M059J (cell line): ENCODE measurements at regions not wholly inside any gene's neighbourhood (a gene's known extent, or its start where the extent isn't known, plus 50 kb on each side); places are given as distances from the start of the nearest gene placed in this dataset.

Experiments used
- DNase-seq: peaks from one replicate; pipeline ENCODE4 v3.0.0-alpha.2; 2012; ENCODE audit warnings: low read depth

DNA sequence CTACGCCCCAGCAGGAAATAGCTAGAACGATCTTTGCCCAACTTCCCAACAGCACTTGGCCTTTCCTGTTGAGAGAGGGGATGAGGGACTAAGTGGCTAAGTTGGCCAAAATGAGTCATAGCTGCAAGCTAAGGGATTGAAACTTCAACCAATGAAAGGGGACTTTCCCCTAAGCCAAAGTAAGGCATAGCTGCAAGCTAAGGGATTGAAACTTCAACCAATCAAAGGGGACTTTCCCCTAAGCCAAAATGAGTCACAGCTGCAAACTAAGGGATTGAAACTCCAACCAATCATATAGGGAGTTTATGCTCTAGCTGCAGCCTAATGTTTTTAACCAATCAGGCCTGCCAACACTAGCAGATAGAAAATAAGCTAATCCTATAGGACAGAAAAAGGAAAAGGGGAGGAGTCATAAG lies 100.5 kb upstream of the SSTR1 start:
- peak; percentile 44 for DNase-seq

DNA sequence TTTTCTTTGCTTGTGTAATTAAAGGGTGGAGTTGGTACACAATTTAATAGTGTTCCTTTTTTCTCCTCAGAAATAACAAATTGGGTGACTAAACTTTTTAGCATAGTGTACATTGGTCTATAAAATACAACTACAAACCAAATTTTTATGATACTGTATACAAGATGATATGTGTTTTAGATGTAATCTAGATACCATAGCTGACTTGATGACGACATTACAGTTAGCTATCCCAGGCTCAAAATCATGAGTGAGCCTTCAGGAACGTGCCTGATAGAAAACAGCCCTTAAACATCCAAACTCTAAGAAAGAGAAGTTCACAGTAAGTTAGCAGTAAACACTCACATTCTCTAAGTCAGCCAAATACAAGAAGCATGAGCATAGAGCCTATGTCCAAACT lies 99.0 kb upstream of the SSTR1 start:
- DNase-seq: peak; percentile 29

GRCh38 chr14:38110258-38110657 lies 97.4 kb upstream of the SSTR1 start:
- DNase-seq: no peak

GRCh38 chr14:38111046-38111445 lies 96.7 kb upstream of the SSTR1 start:
- DNase-seq: no peak

DNA sequence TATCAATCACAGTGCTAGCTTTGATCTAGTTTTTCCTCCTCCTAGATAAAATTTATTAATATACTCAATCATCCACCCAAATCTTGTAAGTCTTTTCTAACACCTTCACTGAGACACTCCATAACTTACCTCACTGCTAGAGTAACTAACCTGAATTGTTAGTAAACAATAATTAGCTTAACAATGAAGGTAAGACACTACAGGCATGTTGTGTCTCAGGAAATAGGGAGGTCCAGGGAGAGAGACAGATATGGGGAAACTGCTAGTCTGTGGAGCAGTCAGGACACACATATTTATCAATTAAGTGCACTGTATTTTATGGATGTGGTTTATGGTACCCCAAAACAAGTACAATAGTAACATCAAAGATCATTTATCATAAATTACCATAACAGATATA lies 94.2 kb upstream of the SSTR1 start:
- DNase-seq: no peak

DNA sequence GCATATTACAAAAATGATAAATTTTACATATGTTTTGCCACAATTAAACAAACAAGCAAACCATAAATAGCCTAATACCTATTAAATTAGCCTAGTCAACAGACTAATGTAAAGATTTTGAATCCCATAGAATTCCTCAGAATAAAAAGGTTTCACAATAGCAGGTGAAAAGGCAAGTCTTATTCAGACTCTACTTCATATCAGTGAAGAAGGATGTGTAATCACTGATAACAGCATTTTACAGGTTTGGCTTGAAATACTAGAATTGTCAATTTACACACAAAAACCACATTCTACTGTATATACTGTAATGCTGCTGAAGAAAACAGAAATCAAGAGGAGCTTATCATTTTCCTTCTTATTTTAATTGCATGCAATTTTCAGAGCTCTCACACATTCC lies 90.8 kb upstream of the SSTR1 start:
- DNase-seq: no peak

DNA sequence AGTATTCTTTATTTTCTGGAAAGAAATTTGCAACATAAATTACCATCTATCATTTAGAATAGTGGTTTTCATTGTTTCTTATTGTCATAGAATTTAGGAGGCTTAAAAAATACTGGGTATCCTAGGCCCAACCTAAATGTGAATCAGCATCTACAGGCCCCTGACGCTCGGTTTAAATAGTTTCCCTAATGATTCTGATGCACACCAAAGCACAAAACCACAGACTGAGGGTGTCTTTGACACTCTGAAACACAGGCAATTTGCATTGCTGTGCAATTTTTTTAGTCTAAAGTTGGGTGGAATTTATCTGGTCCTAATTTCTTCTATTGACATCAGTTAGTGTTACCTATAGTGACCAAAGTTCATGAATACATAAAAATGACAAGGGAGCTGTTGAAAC lies 87.6 kb upstream of the SSTR1 start:
- no peak for DNase-seq

DNA sequence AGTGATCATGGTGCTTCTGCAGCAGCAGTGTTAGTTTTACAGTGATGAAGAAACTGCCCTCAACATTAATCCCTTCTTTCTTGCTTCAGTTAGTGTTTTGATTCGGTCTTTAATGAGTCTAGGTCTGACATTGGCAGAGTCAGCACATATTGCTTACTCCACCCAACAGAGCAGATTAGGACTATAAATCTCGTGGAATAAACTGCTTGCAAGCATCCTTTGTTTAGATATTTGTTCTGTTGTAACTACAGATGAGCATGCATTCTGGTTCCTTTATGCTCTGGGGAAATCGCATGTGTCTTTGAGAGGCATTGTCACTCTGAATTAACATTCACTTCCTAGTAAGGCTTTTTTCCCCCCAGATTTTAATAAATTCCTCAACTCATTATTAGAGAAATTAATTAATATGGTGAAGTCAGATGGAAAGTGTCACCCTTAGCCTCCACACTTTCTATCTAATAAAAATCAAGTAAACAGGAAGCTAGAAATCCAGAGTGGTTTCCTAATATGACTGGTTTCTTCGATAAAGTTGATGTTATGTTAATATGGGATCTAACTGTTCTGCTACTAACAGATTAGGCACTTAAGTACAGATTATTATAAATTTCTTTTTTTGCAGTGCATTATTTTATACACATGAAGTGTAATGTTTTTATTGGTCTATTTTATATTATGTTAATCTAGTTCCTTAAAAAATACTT lies 86.2 kb upstream of the SSTR1 start:
- DNase-seq: no peak

GRCh38 chr14:38122241-38122640 lies 85.5 kb upstream of the SSTR1 start:
- DNase-seq: no peak

- no peak for DNase-seq
Observed at GRCh38 chr14:38124506-38124905, 83.2 kb upstream of the SSTR1 start.

GRCh38 chr14:38125481-38126037 lies 82.1 kb upstream of the SSTR1 start:
- DNase-seq: no peak

DNA sequence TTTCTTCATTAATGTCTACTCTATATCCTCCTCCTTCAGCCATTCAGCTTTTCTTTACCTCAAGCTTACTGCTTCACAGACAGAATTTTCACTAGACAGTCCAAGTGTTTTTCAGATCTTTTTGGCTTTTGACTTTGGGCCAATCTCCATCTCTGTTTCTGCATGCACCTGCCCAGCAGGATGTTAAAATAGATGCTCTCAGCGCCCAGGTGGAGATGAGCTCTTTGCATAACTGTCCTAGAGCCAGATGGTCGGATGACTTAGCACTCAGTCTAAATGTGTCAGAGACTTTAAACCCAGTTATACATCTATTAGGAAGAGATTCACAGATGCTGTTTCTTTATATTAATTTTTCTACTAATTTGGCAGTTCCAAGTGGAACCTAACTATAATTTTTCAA lies 80.3 kb upstream of the SSTR1 start:
- no peak for DNase-seq

GRCh38 chr14:38127784-38128183 lies 79.9 kb upstream of the SSTR1 start:
- DNase-seq: no peak

GRCh38 chr14:38128640-38129039 lies 79.1 kb upstream of the SSTR1 start:
- no peak for DNase-seq

- no peak for DNase-seq
Observed at GRCh38 chr14:38129192-38129591, 78.5 kb upstream of the SSTR1 start.

- no peak for DNase-seq
Observed at GRCh38 chr14:38129705-38130104, 78.0 kb upstream of the SSTR1 start.

DNA sequence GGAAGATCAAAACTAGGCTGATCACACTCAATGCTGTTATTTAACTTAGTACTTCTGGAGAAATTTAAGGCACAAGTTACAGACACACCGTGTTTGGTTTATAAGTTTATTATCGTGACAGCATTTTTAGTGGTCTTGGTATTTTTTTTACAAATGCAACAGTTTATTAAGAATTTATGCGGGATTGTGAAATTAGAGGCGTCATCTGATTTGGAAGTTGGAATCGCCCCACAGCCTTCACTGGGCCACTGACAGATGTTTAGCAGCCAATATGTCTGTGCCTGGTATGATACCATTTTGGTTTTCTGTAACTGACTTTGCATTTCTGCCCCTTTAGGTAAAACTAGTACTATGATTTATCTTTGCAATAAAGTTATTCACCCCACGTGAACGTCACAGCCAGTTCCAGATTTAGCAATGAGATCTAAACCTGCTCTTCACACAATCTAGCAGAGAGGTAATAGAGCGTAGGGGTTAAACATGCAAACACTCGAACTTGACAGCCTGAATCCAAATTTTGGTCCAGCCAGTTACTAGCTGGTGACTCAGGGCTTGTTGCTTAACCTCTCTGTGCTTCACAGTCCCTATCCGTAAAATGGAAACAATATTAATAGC lies 73.2 kb upstream of the SSTR1 start:
- DNase-seq: no peak

DNA sequence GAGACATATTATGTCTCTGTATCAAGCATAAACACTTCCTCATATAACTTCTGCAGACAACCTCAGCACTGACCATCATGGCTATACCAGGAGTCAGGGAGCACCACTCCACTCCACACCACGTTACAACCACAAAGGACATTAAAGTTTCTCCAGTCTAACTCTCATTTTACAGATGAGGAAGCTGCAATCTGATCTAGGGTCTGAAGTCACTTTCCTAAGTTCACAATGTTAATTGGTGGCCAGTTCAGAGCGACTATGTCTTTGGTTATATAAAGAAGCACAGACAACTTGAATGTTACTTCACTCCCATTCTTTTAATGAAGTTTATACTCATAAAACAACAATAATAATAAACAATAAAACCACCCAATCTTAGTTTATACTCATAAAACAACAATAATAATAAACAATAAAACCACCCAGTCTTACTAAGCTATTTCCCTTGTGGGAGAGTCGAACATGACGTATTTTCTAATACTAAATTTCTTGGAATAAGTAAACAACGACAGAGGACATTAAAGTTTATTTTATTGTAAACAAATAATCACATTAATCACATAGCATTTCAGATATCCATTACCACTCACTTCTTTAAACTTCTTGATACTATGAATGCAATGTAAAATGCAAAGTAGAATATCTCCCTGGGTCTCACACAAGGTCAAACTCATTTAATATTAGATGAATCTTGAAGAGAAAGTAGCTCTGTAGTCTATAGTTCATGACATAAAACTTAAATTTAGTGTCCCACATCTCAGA lies 72.4 kb upstream of the SSTR1 start:
- DNase-seq: peak; percentile 28

- DNase-seq: peak; percentile 23
Observed at GRCh38 chr14:38137005-38137404, 70.7 kb upstream of the SSTR1 start.

DNA sequence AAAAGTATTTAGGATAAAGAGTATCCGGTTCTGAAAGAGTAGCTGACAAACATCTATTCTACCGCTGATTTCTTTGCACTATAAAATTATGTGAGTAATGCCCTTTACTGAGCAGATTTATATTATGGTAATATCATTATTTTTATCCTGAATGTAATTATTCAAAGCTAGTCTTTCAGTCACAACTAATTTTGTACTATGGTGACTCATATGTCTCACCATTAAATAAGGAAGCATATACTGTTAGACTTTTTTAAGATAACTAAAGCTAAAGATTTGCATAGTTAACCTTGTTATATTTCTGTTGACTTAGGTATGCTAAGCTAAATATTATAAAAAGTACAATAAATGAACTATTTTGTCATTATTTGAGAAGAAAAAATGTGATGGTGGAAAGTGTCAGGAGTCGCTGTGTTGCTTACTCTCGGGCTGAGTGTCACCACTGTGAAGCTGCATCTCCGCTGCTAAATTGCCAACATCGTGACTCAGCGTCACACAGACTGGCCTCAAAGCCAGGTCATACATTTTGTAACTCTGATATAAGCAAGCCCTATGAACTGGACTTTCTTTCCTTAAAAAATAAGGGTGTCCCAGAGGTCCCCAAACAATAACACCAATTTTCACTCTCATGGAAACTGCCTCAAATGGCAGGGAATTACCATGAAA lies 69.1 kb upstream of the SSTR1 start:
- DNase-seq: peak; percentile 44

DNA sequence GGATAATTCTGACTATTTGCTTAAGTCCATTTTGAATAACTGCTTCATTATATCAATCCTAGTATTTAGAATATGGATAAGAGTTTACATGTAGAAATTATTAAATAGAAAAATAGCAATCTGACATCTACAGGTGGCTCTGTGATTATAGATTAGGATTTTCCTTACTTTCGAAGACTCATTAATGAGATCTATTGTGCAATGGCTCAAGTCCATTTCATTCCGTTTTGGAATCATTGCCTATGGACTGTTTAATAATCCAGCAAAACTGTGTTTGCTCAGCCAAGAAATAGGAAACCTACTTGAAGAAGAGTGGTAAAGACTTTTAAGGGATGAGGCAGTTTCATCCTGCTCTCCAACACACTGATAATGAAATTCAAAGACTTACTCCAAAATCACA lies 67.8 kb upstream of the SSTR1 start:
- DNase-seq: no peak

GRCh38 chr14:38143170-38143569 lies 64.5 kb upstream of the SSTR1 start:
- peak; percentile 9 for DNase-seq
